Smooth muscle cell (in vitro differentiated cells): ENCODE measurements at regions not wholly inside any gene's neighbourhood (a gene's known extent, or its start where the extent isn't known, plus 50 kb on each side); places are given as distances from the start of the nearest gene placed in this dataset.
"Not testable (repeated sequence)": the region's sequence is repeated elsewhere in the genome, so short reads cannot be mapped to it uniquely, and the experiment has no call there.

Experiments
- DNase-seq: peaks from one replicate; lab custom pipeline; 2025; ENCODE audit not compliant: unreplicated experiment; lab: John Stamatoyannopoulos, UW
- H2AFZ ChIP-seq: fragments of 200-600 bp; sonication (generic); 2 replicates; pipeline ENCODE4 v1.6.0; 2016; ENCODE audit warnings: antibody characterized with exemption, low read depth, mild to moderate bottlenecking
- H3F3A ChIP-seq: fragments of 200-600 bp; sonication (generic); 2 replicates; pipeline ENCODE4 v1.6.0; 2017; ENCODE audit warnings: antibody characterized with exemption, low read depth
- H3K27ac ChIP-seq: fragments of 200-600 bp; sonication (generic); 2 replicates; pipeline ENCODE4 v1.5.1; 2016; ENCODE audit warnings: low read depth, mild to moderate bottlenecking
- H3K27me3 ChIP-seq: fragments of 200-600 bp; sonication (generic); 2 replicates; pipeline ENCODE4 v1.6.1; 2016; ENCODE audit warnings: low read depth, mild to moderate bottlenecking
- H3K36me3 ChIP-seq: fragments of 200-600 bp; sonication (generic); 2 replicates; pipeline ENCODE4 v1.5.1; 2016; ENCODE audit warnings: low read depth
- H3K4me1 ChIP-seq: fragments of 200-600 bp; sonication (generic); 2 replicates; pipeline ENCODE4 v1.5.1; 2016; ENCODE audit warnings: low read depth
- H3K4me2 ChIP-seq: fragments of 200-600 bp; sonication (generic); 2 replicates; pipeline ENCODE4 v1.6.0; 2016; ENCODE audit warnings: mild to moderate bottlenecking
- H3K4me3 ChIP-seq: fragments of 200-600 bp; sonication (generic); 2 replicates; pipeline ENCODE4 v1.5.1; 2016; ENCODE audit warnings: mild to moderate bottlenecking
- H3K79me2 ChIP-seq: fragments of 200-600 bp; sonication (generic); 2 replicates; pipeline ENCODE4 v1.6.0; 2016; ENCODE audit warnings: low read depth, mild to moderate bottlenecking
- H3K9ac ChIP-seq: fragments of 200-600 bp; sonication (generic); 2 replicates; pipeline ENCODE4 v1.6.0; 2016; ENCODE audit warnings: low read depth
- H3K9me3 ChIP-seq: fragments of 200-600 bp; sonication (generic); replicated peaks from 2 replicates; pipeline ENCODE4 v1.5.1; 2016; ENCODE audit warnings: low read depth
- H4K20me1 ChIP-seq: fragments of 200-600 bp; sonication (generic); 2 replicates; pipeline ENCODE4 v1.6.0; 2016; ENCODE audit warnings: low read depth
- WGBS: methylation state at CpG from one replicate; pipeline ENCODE4 v1.1.7; 2016; ENCODE audit warnings: low lambda C conversion rate; 5-methylcytosine and 5-hydroxymethylcytosine counted together
- TF ChIP-seq, protein P1 (sequence below): fragments of 200-600 bp; sonication (generic); IDR thresholded peaks from 2 replicates; pipeline ENCODE4 v1.5.1; 2017; ENCODE audit warnings: borderline replicate concordance, mild to moderate bottlenecking, antibody characterized with exemption; ENCODE audit not compliant: insufficient read depth, poor library complexity, severe bottlenecking

- Histone ChIP-seq H3K4me1 (no peaks in the 10 kb centered on the region), H3K27ac (no peak overlapping the region), H3K36me3 (no peaks in the 10 kb centered on the region), H3K4me2 (no peak overlapping the region), H3K27me3 (no peaks in the 10 kb centered on the region), H2AFZ (no peak overlapping the region), H3K9ac (no peak overlapping the region), H3F3A (no peaks in the 10 kb centered on the region), H4K20me1 (no peaks in the 10 kb centered on the region), H3K4me3 (no peak overlapping the region), H3K9me3 (no peaks in the 10 kb centered on the region), H3K79me2 (no peaks in the 10 kb centered on the region)
- TF ChIP-seq, protein P1, sequence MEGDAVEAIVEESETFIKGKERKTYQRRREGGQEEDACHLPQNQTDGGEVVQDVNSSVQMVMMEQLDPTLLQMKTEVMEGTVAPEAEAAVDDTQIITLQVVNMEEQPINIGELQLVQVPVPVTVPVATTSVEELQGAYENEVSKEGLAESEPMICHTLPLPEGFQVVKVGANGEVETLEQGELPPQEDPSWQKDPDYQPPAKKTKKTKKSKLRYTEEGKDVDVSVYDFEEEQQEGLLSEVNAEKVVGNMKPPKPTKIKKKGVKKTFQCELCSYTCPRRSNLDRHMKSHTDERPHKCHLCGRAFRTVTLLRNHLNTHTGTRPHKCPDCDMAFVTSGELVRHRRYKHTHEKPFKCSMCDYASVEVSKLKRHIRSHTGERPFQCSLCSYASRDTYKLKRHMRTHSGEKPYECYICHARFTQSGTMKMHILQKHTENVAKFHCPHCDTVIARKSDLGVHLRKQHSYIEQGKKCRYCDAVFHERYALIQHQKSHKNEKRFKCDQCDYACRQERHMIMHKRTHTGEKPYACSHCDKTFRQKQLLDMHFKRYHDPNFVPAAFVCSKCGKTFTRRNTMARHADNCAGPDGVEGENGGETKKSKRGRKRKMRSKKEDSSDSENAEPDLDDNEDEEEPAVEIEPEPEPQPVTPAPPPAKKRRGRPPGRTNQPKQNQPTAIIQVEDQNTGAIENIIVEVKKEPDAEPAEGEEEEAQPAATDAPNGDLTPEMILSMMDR: no peak
- no peak for DNase-seq
- 86% methylated on average over 3 of the region's 3 CpGs for WGBS
These were observed 219.2 kb downstream of the FGFR2 start for GRCh38 chr10:121379013-121379412.

DNA sequence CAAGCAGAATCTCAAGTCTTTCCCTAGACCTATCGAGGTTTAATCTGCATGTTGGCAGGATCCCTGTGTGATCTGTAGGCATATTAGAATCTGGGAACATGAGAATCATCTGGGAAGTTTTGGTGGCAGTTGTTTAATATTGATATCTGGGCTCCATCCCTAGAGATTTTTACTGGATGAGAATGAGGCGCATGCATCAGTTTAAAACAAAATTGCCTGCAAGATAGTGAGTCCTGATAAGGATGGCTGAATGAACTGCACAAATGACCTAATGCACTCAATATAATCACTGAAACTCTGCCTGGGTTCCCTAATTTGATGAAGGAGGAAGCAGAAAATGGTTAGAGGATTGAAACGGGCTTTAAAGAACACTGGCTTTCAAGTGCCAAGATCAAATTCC, 218.0 kb downstream of the FGFR2 start:
- Histone ChIP-seq H3K27ac (no peak overlapping the region), H3K9me3 (no peaks in the 10 kb centered on the region), H3K27me3 (no peaks in the 10 kb centered on the region), H3F3A (no peaks in the 10 kb centered on the region), H3K4me3 (no peak overlapping the region), H3K79me2 (no peaks in the 10 kb centered on the region), H4K20me1 (no peaks in the 10 kb centered on the region), H2AFZ (no peak overlapping the region), H3K4me1 (no peaks in the 10 kb centered on the region), H3K36me3 (no peaks in the 10 kb centered on the region), H3K4me2 (no peak overlapping the region), H3K9ac (no peak overlapping the region)
- TF ChIP-seq, protein P1: no peak
- WGBS: 85% methylated on average over 3 of the region's 3 CpGs
- DNase-seq: no peak

GRCh38 chr10:121382029-121382520, 216.2 kb downstream of the FGFR2 start:
- not testable (repeated sequence) for H3K79me2 ChIP-seq, H3K4me1 ChIP-seq, H3K27me3 ChIP-seq, H3K36me3 ChIP-seq, DNase-seq, H3K4me3 ChIP-seq, H3K4me2 ChIP-seq, H3K27ac ChIP-seq, H3K9me3 ChIP-seq, H4K20me1 ChIP-seq, H3F3A ChIP-seq, H2AFZ ChIP-seq, H3K9ac ChIP-seq
- 98% methylated on average over 25 of the region's 33 CpGs for WGBS

DNA sequence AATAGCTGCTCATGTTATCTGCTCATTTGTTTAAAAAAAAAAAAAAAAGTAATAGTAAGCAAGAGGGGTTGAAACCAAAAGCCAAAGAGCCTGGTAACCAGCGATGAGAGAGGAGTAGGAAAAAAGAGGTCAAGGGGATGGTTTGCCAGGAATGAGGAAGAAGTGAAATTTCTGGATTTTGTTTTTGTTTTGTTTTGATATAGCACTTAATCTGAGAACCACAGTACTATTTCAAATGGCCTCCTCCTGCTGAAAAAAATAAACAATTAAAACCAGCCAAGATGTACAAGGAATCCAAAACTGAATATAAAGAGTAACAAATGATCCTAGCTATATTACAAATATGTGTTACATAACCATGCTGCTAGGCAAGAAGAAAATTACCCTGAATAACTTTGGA, 213.1 kb downstream of the FGFR2 start:
- no peak overlapping the region for H3K27ac ChIP-seq
- no peak overlapping the region for H3K4me3 ChIP-seq
- H2AFZ ChIP-seq: no peak overlapping the region
- H3K79me2 ChIP-seq: no peaks in the 10 kb centered on the region
- H3K4me1 ChIP-seq: no peaks in the 10 kb centered on the region
- H3K9ac ChIP-seq: no peak overlapping the region
- TF ChIP-seq, protein P1: no peak
- no peaks in the 10 kb centered on the region for H4K20me1 ChIP-seq
- no peaks in the 10 kb centered on the region for H3K9me3 ChIP-seq
- WGBS: 91% methylated on average over 1 of the region's 1 CpG
- no peak for DNase-seq
- no peaks in the 10 kb centered on the region for H3K27me3 ChIP-seq
- no peak overlapping the region for H3K4me2 ChIP-seq
- no peaks in the 10 kb centered on the region for H3K36me3 ChIP-seq
- no peaks in the 10 kb centered on the region for H3F3A ChIP-seq
